Body of pancreas (tissue), 4 donors: ENCODE measurements at regions not wholly inside any gene's neighbourhood (a gene's known extent, or its start where the extent isn't known, plus 50 kb on each side); places are given as distances from the start of the nearest gene placed in this dataset.
"Not testable (repeated sequence)": the region's sequence is repeated elsewhere in the genome, so short reads cannot be mapped to it uniquely, and the experiment has no call there.

Experiments
- POLR2A ChIP-seq, 3 donors: fragments of 450-650 bp; IDR thresholded peaks; one replicate each; pipeline ENCODE4 v1.6.1; 2016; ENCODE audit warnings: antibody characterized with exemption in 3 of 3, mild to moderate bottlenecking in 2 of 3
- TF ChIP-seq, protein P1 (sequence below), 7 experiments: fragments of 450-650 bp in 4 of 7; fragments of 200-600 bp in 3 of 7; sonication (generic) in 3 of 7; IDR thresholded peaks; one replicate each; pipeline ENCODE4 v1.5.1; 2016 to 2019; ENCODE audit warnings: antibody characterized with exemption in 7 of 7

DNA sequence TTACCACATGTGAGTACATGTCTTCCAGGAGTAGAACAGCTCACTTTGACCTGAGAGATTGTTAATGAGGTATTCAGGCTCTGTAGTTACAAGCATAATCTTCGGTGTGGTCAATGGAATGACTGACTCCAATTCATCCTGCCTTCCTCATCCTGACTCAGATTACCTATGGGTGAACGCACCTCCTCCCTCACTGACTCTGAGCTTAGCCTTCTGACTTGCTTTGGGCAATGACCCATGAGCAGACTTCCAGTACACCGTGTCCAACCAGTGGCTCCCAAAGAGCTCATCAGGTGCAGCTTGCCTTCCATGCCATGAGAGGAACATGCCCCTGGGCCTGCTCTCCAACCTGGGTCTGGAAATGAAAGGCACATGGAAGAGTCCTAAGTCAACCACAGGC is 361.0 kb upstream of the FRG1 start:
- TF ChIP-seq, protein P1, sequence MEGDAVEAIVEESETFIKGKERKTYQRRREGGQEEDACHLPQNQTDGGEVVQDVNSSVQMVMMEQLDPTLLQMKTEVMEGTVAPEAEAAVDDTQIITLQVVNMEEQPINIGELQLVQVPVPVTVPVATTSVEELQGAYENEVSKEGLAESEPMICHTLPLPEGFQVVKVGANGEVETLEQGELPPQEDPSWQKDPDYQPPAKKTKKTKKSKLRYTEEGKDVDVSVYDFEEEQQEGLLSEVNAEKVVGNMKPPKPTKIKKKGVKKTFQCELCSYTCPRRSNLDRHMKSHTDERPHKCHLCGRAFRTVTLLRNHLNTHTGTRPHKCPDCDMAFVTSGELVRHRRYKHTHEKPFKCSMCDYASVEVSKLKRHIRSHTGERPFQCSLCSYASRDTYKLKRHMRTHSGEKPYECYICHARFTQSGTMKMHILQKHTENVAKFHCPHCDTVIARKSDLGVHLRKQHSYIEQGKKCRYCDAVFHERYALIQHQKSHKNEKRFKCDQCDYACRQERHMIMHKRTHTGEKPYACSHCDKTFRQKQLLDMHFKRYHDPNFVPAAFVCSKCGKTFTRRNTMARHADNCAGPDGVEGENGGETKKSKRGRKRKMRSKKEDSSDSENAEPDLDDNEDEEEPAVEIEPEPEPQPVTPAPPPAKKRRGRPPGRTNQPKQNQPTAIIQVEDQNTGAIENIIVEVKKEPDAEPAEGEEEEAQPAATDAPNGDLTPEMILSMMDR (IDR thresholded peaks at IDR 0.05), result not testable (repeated sequence)
- TF ChIP-seq POLR2A (IDR thresholded peaks at IDR 0.05), result not testable (repeated sequence)
